ENCODE measurements at regions not wholly inside any gene's neighbourhood (a gene's known extent, or its start where the extent isn't known, plus 50 kb on each side); places are given as distances from the start of the nearest gene placed in this dataset.

GRCh38 chr9:107870221-107870620 lies 380.7 kb upstream of the KLF4 start:
- CTCF ChIA-PET = no interaction called here
- Histone ChIP-seq H2BK15ac (ENCODE audit: low read depth, low read length) (no peak overlapping the region), H3K18ac (ENCODE audit: low read depth, low read length) (no peak overlapping the region), H3K4ac (ENCODE audit: low read depth, low read length) (no peak overlapping the region), H2AK9ac (replicated peaks; ENCODE audit: low read depth, low read length, poor library complexity) (no peak overlapping the region), H4K5ac (ENCODE audit: low read depth, low read length) (no peak overlapping the region), H3K9me3 (ENCODE audit: control insufficient read depth, insufficient read depth, low read length) (no peaks in the 10 kb centered on the region), H2AFZ (replicated peaks; ENCODE audit: low read length, poor library complexity) (no peak overlapping the region), H2BK20ac (ENCODE audit: low read depth, low read length) (no peak overlapping the region), H3K36me3 (ENCODE audit: control insufficient read depth, insufficient read depth, low read length) (no peaks in the 10 kb centered on the region), H3K27me3 (ENCODE audit: control insufficient read depth, insufficient read depth, low read length) (no peaks in the 10 kb centered on the region; the same call in 1 of the 2 replicates), H2BK5ac (ENCODE audit: low read depth, low read length, poor library complexity, severe bottlenecking) (no peak overlapping the region), H3K79me1 (ENCODE audit: low read depth in 1 of 2, low read length in 2 of 2) (no peaks in the 10 kb centered on the region), H4K20me1 (ENCODE audit: insufficient read depth, low read length) (no peaks in the 10 kb centered on the region), H3K9me1 (ENCODE audit: insufficient read depth, low read length) (no peaks in the 10 kb centered on the region), H3K4me3 (ENCODE audit: insufficient read depth, low read depth, low read length) (no peak overlapping the region), H3K4me1 (ENCODE audit: control insufficient read depth, insufficient read depth, low read length) (no peaks in the 10 kb centered on the region; the same call in 1 of the 2 replicates), H4K91ac (ENCODE audit: insufficient read depth, low read depth, low read length) (no peak overlapping the region), H3K27ac (ENCODE audit: insufficient read depth, low read length) (no peak overlapping the region), H3K56ac (ENCODE audit: extremely low read depth, insufficient read depth, low read length) (no peak overlapping the region), H4K8ac (ENCODE audit: low read depth in 2 of 2, low read length in 2 of 2) (no peak overlapping the region), H2AK5ac (ENCODE audit: low read depth, low read length) (no peak overlapping the region), H3K4me2 (ENCODE audit: low read depth, low read length) (no peak overlapping the region), H3K14ac (replicated peaks; ENCODE audit: low read depth, low read length) (no peak overlapping the region; the same call in 1 of the 2 replicates), H2BK120ac (ENCODE audit: low read depth, low read length) (no peak overlapping the region), H3K23ac (ENCODE audit: low read depth, low read length) (no peak overlapping the region), H3K9ac (ENCODE audit: low read depth, low read length) (no peak overlapping the region)
- BruUV-seq (replicated peaks) = no TSS peak
- 89% methylated on average over 3 of the region's 6 CpGs; no CpG with 5 or more reads in 1 of the 2 experiments for WGBS, 2 experiments (ENCODE audit: extremely low coverage in 2 of 2, insufficient read length in 1 of 2)
- TF ChIP-seq CTCF (conservative IDR thresholded peaks at IDR 0.05; ENCODE audit: low read depth, low read length) (no peak), CHD1 (IDR thresholded peaks at IDR 0.05; ENCODE audit: low read depth, low read length) (no peak), RFX5 (IDR thresholded peaks at IDR 0.05; ENCODE audit: low read depth, low read length) (no peak), MXI1 (IDR thresholded peaks at IDR 0.05; ENCODE audit: borderline replicate concordance, low read depth, low read length) (no peak), CEBPB (IDR thresholded peaks at IDR 0.05; ENCODE audit: low read depth, low read length) (no peak), POLR2A (IDR thresholded peaks at IDR 0.05; ENCODE audit: low read depth, low read length) (no peak), MAZ (IDR thresholded peaks at IDR 0.05; ENCODE audit: borderline replicate concordance, low read depth, low read length) (no peak), BHLHE40 (IDR thresholded peaks at IDR 0.05; ENCODE audit: low read depth, low read length) (no peak)
- dilution Hi-C loops (cut with HindIII; ENCODE audit: low sequenced_read_pairs, unreplicated experiment) = no loop called here
- DNase-seq (no peak), ATAC-seq (ENCODE audit: low read depth) (no peak)
- intact Hi-C loops (cut with micrococcal nuclease) = loop anchor here (10.0 kb wide), 1 partner anchor 895 kb away; no protein-coding TSS in a partner anchor
- POLR2A ChIA-PET (ENCODE audit: unreplicated experiment) = no interaction called here
- in situ Hi-C loops (cut with MboI; ENCODE audit: low sequenced_read_pairs) = no loop called here
